ENCODE measurements at regions not wholly inside any gene's neighbourhood (a gene's known extent, or its start where the extent isn't known, plus 50 kb on each side); places are given as distances from the start of the nearest gene placed in this dataset.

GRCh38 chr1:101153692-101154091 is 83.1 kb upstream of the S1PR1 start:
- DNase-seq (ENCODE audit: low read depth in 2 of 3, low spot score in 2 of 3): no peak

GRCh38 chr1:101152633-101153032 is 84.2 kb upstream of the S1PR1 start:
- DNase-seq (ENCODE audit: low read depth in 2 of 3, low spot score in 2 of 3): no peak

GRCh38 chr1:101151286-101151685 is 85.5 kb upstream of the S1PR1 start:
- no peak for DNase-seq (ENCODE audit: low read depth in 2 of 3, low spot score in 2 of 3)

- no peak for DNase-seq (ENCODE audit: low read depth in 2 of 3, low spot score in 2 of 3)
These were observed 86.1 kb upstream of the S1PR1 start for GRCh38 chr1:101150670-101151069.

GRCh38 chr1:101150266-101150665 is 86.6 kb upstream of the S1PR1 start:
- DNase-seq (ENCODE audit: low read depth in 2 of 3, low spot score in 2 of 3): no peak

GRCh38 chr1:101148980-101149379 is 87.8 kb upstream of the S1PR1 start:
- no peak for DNase-seq (ENCODE audit: low read depth in 2 of 3, low spot score in 2 of 3)

GRCh38 chr1:101147381-101147780 is 89.4 kb upstream of the S1PR1 start:
- no peak for DNase-seq (ENCODE audit: low read depth in 2 of 3, low spot score in 2 of 3)

GRCh38 chr1:101145449-101145820 is 91.4 kb upstream of the S1PR1 start:
- no peak for DNase-seq (ENCODE audit: low read depth in 2 of 3, low spot score in 2 of 3)

GRCh38 chr1:101144671-101145448 is 92.0 kb upstream of the S1PR1 start:
- DNase-seq (ENCODE audit: low read depth in 2 of 3, low spot score in 2 of 3): no peak

GRCh38 chr1:101142244-101142643 is 94.6 kb upstream of the S1PR1 start:
- DNase-seq (ENCODE audit: low read depth in 2 of 3, low spot score in 2 of 3): no peak

- DNase-seq (ENCODE audit: low read depth in 2 of 3, low spot score in 2 of 3): no peak
These were observed 95.4 kb upstream of the S1PR1 start for GRCh38 chr1:101141376-101141775.

GRCh38 chr1:101139821-101140718 is 96.7 kb upstream of the S1PR1 start:
- DNase-seq (ENCODE audit: low read depth in 2 of 3, low spot score in 2 of 3): no peak

- DNase-seq (ENCODE audit: low read depth in 2 of 3, low spot score in 2 of 3): no peak
These were observed 97.7 kb upstream of the S1PR1 start for GRCh38 chr1:101139130-101139529.

- peak in 1 of 3 donors; percentile 51 for DNase-seq (ENCODE audit: low read depth in 2 of 3, low spot score in 2 of 3)
These were observed 99.4 kb upstream of the S1PR1 start for GRCh38 chr1:101137144-101138126.

- peak in 2 of 3 donors; percentile 18 to 37 for DNase-seq (ENCODE audit: low read depth in 2 of 3, low spot score in 2 of 3)
These were observed 100.1 kb upstream of the S1PR1 start for GRCh38 chr1:101136739-101137138.

GRCh38 chr1:101136271-101136670 is 100.5 kb upstream of the S1PR1 start:
- no peak for DNase-seq (ENCODE audit: low read depth in 2 of 3, low spot score in 2 of 3)

- DNase-seq (ENCODE audit: low read depth in 2 of 3, low spot score in 2 of 3): no peak
These were observed 101.3 kb upstream of the S1PR1 start for GRCh38 chr1:101135526-101135925.

- no peak for DNase-seq (ENCODE audit: low read depth in 2 of 3, low spot score in 2 of 3)
These were observed 105.5 kb upstream of the S1PR1 start for GRCh38 chr1:101131239-101131843.

- no peak for DNase-seq (ENCODE audit: low read depth in 2 of 3, low spot score in 2 of 3)
These were observed 105.1 kb upstream of the DPH5 start for GRCh38 chr1:101130673-101131072.

GRCh38 chr1:101128846-101129245 is 103.3 kb upstream of the DPH5 start:
- peak in 1 of 3 donors; percentile 8 for DNase-seq (ENCODE audit: low read depth in 2 of 3, low spot score in 2 of 3)
